SH-SY5Y (cell line): ENCODE measurements at regions not wholly inside any gene's neighbourhood (a gene's known extent, or its start where the extent isn't known, plus 50 kb on each side); places are given as distances from the start of the nearest gene placed in this dataset.

ENCODE experiments used
- GATA2 ChIP-seq: IDR thresholded peaks from 2 replicates; pipeline ENCODE4 v1.6.1; 2011; ENCODE audit warnings: mild to moderate bottlenecking, low read depth, low read length
- GATA3 ChIP-seq: IDR thresholded peaks from 2 replicates; pipeline ENCODE4 v1.6.1; 2011; ENCODE audit warnings: low read depth, mild to moderate bottlenecking, low read length, moderate library complexity

DNA sequence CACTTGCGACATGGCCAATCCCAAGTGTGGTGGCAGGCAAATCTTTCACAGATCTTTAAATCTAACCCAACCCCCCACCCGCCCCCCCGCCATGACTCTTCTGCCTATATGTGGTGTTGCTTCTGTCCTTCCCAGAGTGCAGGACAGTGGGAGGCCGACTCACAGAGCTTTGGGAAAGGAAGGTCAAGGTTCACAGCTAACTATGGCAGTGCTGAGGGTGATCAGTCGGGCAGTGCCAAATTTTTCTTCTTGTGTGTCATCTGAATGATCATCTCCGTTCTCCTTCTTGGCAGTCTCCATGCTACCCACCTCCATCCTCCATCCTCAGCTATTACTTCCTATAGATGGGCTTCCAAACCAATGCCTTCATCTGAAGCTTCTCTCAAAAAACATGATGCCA, 129.0 kb upstream of the NFIB start:
- TF ChIP-seq GATA3 (no peak), GATA2 (no peak)
